Suprapubic skin (tissue), 4 donors: ENCODE measurements at regions not wholly inside any gene's neighbourhood (a gene's known extent, or its start where the extent isn't known, plus 50 kb on each side); places are given as distances from the start of the nearest gene placed in this dataset.

Source experiments
- CTCF ChIP-seq, 2 donors: fragments of 200-600 bp in 1 of 2; fragments of 450-650 bp in 1 of 2; sonication (generic) in 1 of 2; IDR thresholded peaks; one replicate each; pipeline ENCODE4 v1.5.1; 2016 to 2019; ENCODE audit warnings: antibody characterized with exemption in 2 of 2, mild to moderate bottlenecking in 1 of 2, moderate library complexity in 1 of 2
- EP300 ChIP-seq: sonication (generic); formaldehyde crosslinking; IDR thresholded peaks from one replicate; pipeline ENCODE4 v1.6.1; 2017; ENCODE audit warnings: antibody characterized with exemption
- POLR2A ChIP-seq, 2 donors: fragments of 450-650 bp; IDR thresholded peaks; one replicate each; pipeline ENCODE4 v1.6.1; 2017; ENCODE audit warnings: antibody characterized with exemption in 2 of 2, mild to moderate bottlenecking in 2 of 2, moderate library complexity in 2 of 2
- POLR2AphosphoS5 ChIP-seq, 3 donors: sonication (generic); formaldehyde crosslinking; IDR thresholded peaks; one replicate each; pipeline ENCODE4 v1.6.1; 2017; ENCODE audit warnings: antibody characterized with exemption in 3 of 3

GRCh38 chr18:56541793-56542192 is 96.6 kb downstream of the TXNL1 start:
- no peak for TF ChIP-seq CTCF (IDR thresholded peaks at IDR 0.05)
- TF ChIP-seq EP300: no peak
- TF ChIP-seq POLR2A (IDR thresholded peaks at IDR 0.05): no peak
- no peak for TF ChIP-seq POLR2AphosphoS5 (IDR thresholded peaks at IDR 0.05)
